GM23248 (cell line): ENCODE measurements at regions not wholly inside any gene's neighbourhood (a gene's known extent, or its start where the extent isn't known, plus 50 kb on each side); places are given as distances from the start of the nearest gene placed in this dataset.

Experiments used
- DNase-seq: peaks from one replicate; pipeline ENCODE4 v3.0.0-alpha.2; 2015
- H2AFZ ChIP-seq: fragments of 200-600 bp; sonication (generic); 2 replicates; pipeline ENCODE4 v1.6.1; 2016; ENCODE audit warnings: antibody characterized with exemption
- H3F3A ChIP-seq: fragments of 200-600 bp; sonication (generic); 2 replicates; pipeline ENCODE4 v1.6.1; 2016; ENCODE audit warnings: mild to moderate bottlenecking, antibody characterized with exemption, mixed run types; ENCODE audit not compliant: insufficient read depth
- H3K27ac ChIP-seq: fragments of 200-600 bp; sonication (generic); 2 replicates; pipeline ENCODE4 v1.5.1; 2016; ENCODE audit warnings: mild to moderate bottlenecking
- H3K27me3 ChIP-seq: fragments of 200-600 bp; sonication (generic); replicated peaks from 2 replicates; pipeline ENCODE4 v1.6.1; 2016; ENCODE audit warnings: mild to moderate bottlenecking; ENCODE audit not compliant: insufficient read depth
- H3K36me3 ChIP-seq: fragments of 200-600 bp; sonication (generic); 2 replicates; pipeline ENCODE4 v1.6.1; 2016; ENCODE audit warnings: low read depth, mild to moderate bottlenecking
- H3K4me1 ChIP-seq: fragments of 200-600 bp; sonication (generic); 2 replicates; pipeline ENCODE4 v1.6.1; 2016; ENCODE audit warnings: mild to moderate bottlenecking; ENCODE audit not compliant: insufficient read depth
- H3K4me2 ChIP-seq: fragments of 200-600 bp; sonication (generic); one replicate; pipeline ENCODE4 v1.6.1; 2016; ENCODE audit warnings: mild to moderate bottlenecking; ENCODE audit not compliant: unreplicated experiment
- H3K4me3 ChIP-seq: fragments of 200-600 bp; sonication (generic); 2 replicates; pipeline ENCODE4 v1.5.1; 2016; ENCODE audit warnings: mild to moderate bottlenecking
- H3K79me2 ChIP-seq: fragments of 200-600 bp; sonication (generic); 2 replicates; pipeline ENCODE4 v1.6.1; 2016; ENCODE audit warnings: mild to moderate bottlenecking; ENCODE audit not compliant: insufficient read depth
- H3K9ac ChIP-seq: fragments of 200-600 bp; sonication (generic); 2 replicates; pipeline ENCODE4 v1.6.1; 2016; ENCODE audit warnings: mild to moderate bottlenecking
- H3K9me2 ChIP-seq: fragments of 200-600 bp; sonication (generic); 2 replicates; pipeline ENCODE4 v1.6.1; 2016; ENCODE audit warnings: mixed run types, mild to moderate bottlenecking, moderate library complexity; ENCODE audit not compliant: insufficient read depth
- H3K9me3 ChIP-seq: fragments of 200-600 bp; sonication (generic); one replicate; pipeline ENCODE4 v1.6.1; 2017; ENCODE audit warnings: low read depth
- H4K20me1 ChIP-seq: fragments of 200-600 bp; sonication (generic); 2 replicates; pipeline ENCODE4 v1.6.0; 2016; ENCODE audit not compliant: insufficient read depth
- EZH2 ChIP-seq: fragments of 200-600 bp; sonication (generic); IDR thresholded peaks from 2 replicates; pipeline ENCODE4 v1.6.1; 2018; ENCODE audit warnings: antibody characterized with exemption, mild to moderate bottlenecking; ENCODE audit not compliant: insufficient read depth, poor library complexity, severe bottlenecking
- EZH2phosphoT487 ChIP-seq: fragments of 200-600 bp; sonication (generic); IDR thresholded peaks from 2 replicates; pipeline ENCODE4 v1.6.1; 2018; ENCODE audit warnings: antibody characterized with exemption, moderate library complexity, mild to moderate bottlenecking, low read depth; ENCODE audit not compliant: insufficient read depth
- WGBS, 2 experiments: methylation state at CpG; one replicate each; pipeline ENCODE4 v1.1.6; 2015 to 2017; ENCODE audit warnings: low lambda C conversion rate in 2 of 2, low coverage in 1 of 2; ENCODE audit errors: missing lambda C conversion rate in 2 of 2; 5-methylcytosine and 5-hydroxymethylcytosine counted together
- in situ Hi-C: fragments of 300-500 bp; cut with MboI; formaldehyde crosslinking; loops from 2 replicates; pipeline ENCODE4 v1.15.0; 2020

GRCh38 chr17:77681861-77682260 is 276.6 kb upstream of the TNRC6C start:
- in situ Hi-C loops = no loop called here
- whole genome bisulfite sequencing, 2 experiments = 13 to 15% methylated on average over 8 of the region's 8 CpGs
- Histone ChIP-seq H3K9ac (no peak overlapping the region), H3K36me3 (no peaks in the 10 kb centered on the region), H3K79me2 (no peaks in the 10 kb centered on the region), H3F3A (no peaks in the 10 kb centered on the region), H3K4me3 (no peak overlapping the region), H3K9me3 (no peaks in the 10 kb centered on the region), H3K27me3 (peaks cover 41% of the 10 kb centered on the region), H3K27ac (no peak overlapping the region), H4K20me1 (no peaks in the 10 kb centered on the region), H2AFZ (no peak overlapping the region), H3K4me1 (no peaks in the 10 kb centered on the region), H3K4me2 (no peak overlapping the region), H3K9me2 (no peaks in the 10 kb centered on the region)
- peak; percentile 13 for DNase-seq
- TF ChIP-seq EZH2phosphoT487 = no peak

- no peaks in the 10 kb centered on the region for H4K20me1 ChIP-seq
- H3K36me3 ChIP-seq = no peaks in the 10 kb centered on the region
- H3K27me3 ChIP-seq = peaks cover 17% of the 10 kb centered on the region
- no peak for DNase-seq
- peaks cover under 1% of the 10 kb centered on the region; the same call in 1 of the 2 replicates for H3K4me1 ChIP-seq
- no peak overlapping the region for H3K4me2 ChIP-seq
- in situ Hi-C loops = no loop called here
- H3K27ac ChIP-seq = no peak overlapping the region
- H3K9me3 ChIP-seq = no peaks in the 10 kb centered on the region
- no peak overlapping the region for H3K4me3 ChIP-seq
- H2AFZ ChIP-seq = no peak overlapping the region
- no peaks in the 10 kb centered on the region for H3F3A ChIP-seq
- no peak overlapping the region for H3K9ac ChIP-seq
- TF ChIP-seq EZH2phosphoT487 (no peak), EZH2 (no peak)
- no peaks in the 10 kb centered on the region for H3K79me2 ChIP-seq
- 46 to 50% methylated on average over 15 of the region's 15 CpGs for WGBS, 2 experiments
- H3K9me2 ChIP-seq = no peaks in the 10 kb centered on the region
These were observed 273.4 kb upstream of the TNRC6C start for GRCh38 chr17:77684803-77685798.

GRCh38 chr17:77685881-77686486 is 272.5 kb upstream of the TNRC6C start:
- no peaks in the 10 kb centered on the region for H3F3A ChIP-seq
- H3K36me3 ChIP-seq = no peaks in the 10 kb centered on the region
- peaks cover 8% of the 10 kb centered on the region for H3K27me3 ChIP-seq
- H4K20me1 ChIP-seq = no peaks in the 10 kb centered on the region
- no peak overlapping the region for H3K4me3 ChIP-seq
- in situ Hi-C loops = no loop called here
- no peaks in the 10 kb centered on the region for H3K9me2 ChIP-seq
- H3K4me1 ChIP-seq = peaks cover 8% of the 10 kb centered on the region
- H3K9me3 ChIP-seq = no peaks in the 10 kb centered on the region
- no peak overlapping the region for H3K4me2 ChIP-seq
- WGBS, 2 experiments = 51 to 83% methylated on average over 2 to 3 of the region's 3 CpGs
- DNase-seq = no peak
- TF ChIP-seq EZH2 (no peak), EZH2phosphoT487 (no peak)
- H3K79me2 ChIP-seq = no peaks in the 10 kb centered on the region
- H3K27ac ChIP-seq = no peak overlapping the region
- no peak overlapping the region for H2AFZ ChIP-seq
- no peak overlapping the region for H3K9ac ChIP-seq

GRCh38 chr17:77686903-77687302 is 271.6 kb upstream of the TNRC6C start:
- Histone ChIP-seq H3K79me2 (no peaks in the 10 kb centered on the region), H3K36me3 (no peaks in the 10 kb centered on the region), H3K9me3 (no peaks in the 10 kb centered on the region), H3K9me2 (no peaks in the 10 kb centered on the region), H3F3A (no peaks in the 10 kb centered on the region), H3K9ac (no peak overlapping the region), H3K4me1 (peaks cover 8% of the 10 kb centered on the region), H3K4me3 (no peak overlapping the region), H3K27ac (no peak overlapping the region), H4K20me1 (no peaks in the 10 kb centered on the region), H3K4me2 (no peak overlapping the region), H3K27me3 (peaks cover 8% of the 10 kb centered on the region), H2AFZ (no peak overlapping the region)
- TF ChIP-seq EZH2 = no peak
- WGBS, 2 experiments = 85 to 87% methylated on average over 8 of the region's 8 CpGs
- DNase-seq = no peak
- in situ Hi-C loops = no loop called here
